ENCODE measurements at regions not wholly inside any gene's neighbourhood (a gene's known extent, or its start where the extent isn't known, plus 50 kb on each side); places are given as distances from the start of the nearest gene placed in this dataset.
A peak's percentile ranks its signal among the peaks of the same experiment; 100 is the strongest.

DNA sequence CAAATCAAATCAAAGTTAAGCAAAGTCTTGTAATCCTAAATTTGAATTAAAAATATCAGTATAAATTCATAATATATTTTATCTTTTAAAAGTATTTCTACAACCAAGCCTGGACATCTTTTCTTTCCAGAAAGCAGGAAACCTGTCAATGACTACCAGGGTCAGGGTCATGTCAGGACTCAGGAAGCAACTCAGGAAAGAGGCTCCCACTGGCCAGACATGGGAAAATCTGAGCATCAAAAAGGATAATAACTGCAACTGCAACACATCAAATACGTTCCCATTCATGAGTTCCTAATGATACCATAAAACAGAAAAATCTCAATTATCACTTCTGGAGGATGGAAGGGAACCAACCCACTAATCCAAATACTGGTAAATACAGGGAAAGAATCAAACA is 76.0 kb upstream of the GALNT18 start:
- no peak for DNase-seq (ENCODE audit: low spot score, unreplicated experiment)
- Mint-ChIP-seq H3K9me3 (ENCODE audit: low read depth) (peaks cover 16% of the 10 kb centered on the region), H3K27ac (no peak overlapping the region), H3K36me3 (ENCODE audit: insufficient read depth) (peaks cover 6% of the 10 kb centered on the region), H3K4me3 (ENCODE audit: low read depth) (no peak overlapping the region), H3K27me3 (no peaks in the 10 kb centered on the region), H3K4me1 (ENCODE audit: low read depth) (no peaks in the 10 kb centered on the region)
- TF ChIP-seq, protein P1, sequence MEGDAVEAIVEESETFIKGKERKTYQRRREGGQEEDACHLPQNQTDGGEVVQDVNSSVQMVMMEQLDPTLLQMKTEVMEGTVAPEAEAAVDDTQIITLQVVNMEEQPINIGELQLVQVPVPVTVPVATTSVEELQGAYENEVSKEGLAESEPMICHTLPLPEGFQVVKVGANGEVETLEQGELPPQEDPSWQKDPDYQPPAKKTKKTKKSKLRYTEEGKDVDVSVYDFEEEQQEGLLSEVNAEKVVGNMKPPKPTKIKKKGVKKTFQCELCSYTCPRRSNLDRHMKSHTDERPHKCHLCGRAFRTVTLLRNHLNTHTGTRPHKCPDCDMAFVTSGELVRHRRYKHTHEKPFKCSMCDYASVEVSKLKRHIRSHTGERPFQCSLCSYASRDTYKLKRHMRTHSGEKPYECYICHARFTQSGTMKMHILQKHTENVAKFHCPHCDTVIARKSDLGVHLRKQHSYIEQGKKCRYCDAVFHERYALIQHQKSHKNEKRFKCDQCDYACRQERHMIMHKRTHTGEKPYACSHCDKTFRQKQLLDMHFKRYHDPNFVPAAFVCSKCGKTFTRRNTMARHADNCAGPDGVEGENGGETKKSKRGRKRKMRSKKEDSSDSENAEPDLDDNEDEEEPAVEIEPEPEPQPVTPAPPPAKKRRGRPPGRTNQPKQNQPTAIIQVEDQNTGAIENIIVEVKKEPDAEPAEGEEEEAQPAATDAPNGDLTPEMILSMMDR (IDR thresholded peaks at IDR 0.05; ENCODE audit: unreplicated experiment) = no peak

DNA sequence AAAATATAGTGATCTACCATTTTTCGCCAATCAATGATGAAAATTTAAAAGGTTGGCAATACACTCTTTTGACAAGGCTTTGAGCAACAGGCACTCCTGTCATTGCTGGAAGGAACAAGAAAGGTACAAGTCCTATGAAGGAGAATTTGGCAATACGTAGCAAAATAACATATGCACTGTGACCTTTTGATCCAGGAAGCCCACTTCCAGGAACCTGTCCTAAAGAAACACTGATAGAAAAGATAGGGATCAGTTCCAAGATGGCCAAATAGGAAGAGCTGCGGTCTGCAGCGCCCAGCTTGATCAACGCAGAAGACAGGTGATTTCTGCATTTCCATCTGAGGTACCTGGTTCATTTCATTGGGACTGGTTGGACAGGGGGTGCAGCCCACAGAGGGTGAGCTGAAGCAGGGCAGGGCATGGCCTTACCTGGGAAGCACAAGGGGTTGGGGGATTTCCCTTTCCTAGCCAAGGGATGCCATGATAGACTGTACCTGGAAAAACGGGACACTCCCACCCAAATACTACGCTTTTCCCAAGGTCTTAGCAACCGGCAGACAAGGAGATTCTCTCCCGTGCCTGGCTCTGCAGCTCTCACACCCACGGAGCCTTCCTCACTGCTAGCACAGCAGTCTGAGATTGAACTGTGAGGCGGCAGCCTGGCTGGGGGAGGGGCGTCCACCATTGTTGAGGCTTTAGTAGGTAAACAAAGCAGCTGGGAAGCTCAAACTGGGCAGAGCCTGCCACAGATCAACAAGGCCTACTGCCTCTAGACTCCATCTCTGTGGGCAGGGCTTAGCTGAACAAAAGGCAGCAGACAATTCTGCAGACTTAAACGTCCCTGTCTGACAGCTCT is 69.7 kb upstream of the GALNT18 start:
- peaks cover 7% of the 10 kb centered on the region for H3K4me1 Mint-ChIP-seq (ENCODE audit: low read depth)
- H3K27me3 Mint-ChIP-seq = no peaks in the 10 kb centered on the region
- TF ChIP-seq, protein P1 (IDR thresholded peaks at IDR 0.05; ENCODE audit: unreplicated experiment) = no peak
- DNase-seq (ENCODE audit: low spot score, unreplicated experiment) = peak; percentile 17
- H3K36me3 Mint-ChIP-seq (ENCODE audit: insufficient read depth) = peaks cover 6% of the 10 kb centered on the region
- H3K4me3 Mint-ChIP-seq (ENCODE audit: low read depth) = peak overlapping the region; percentile 40
- peaks cover 16% of the 10 kb centered on the region for H3K9me3 Mint-ChIP-seq (ENCODE audit: low read depth)
- H3K27ac Mint-ChIP-seq = peak overlapping the region; percentile 93

DNA sequence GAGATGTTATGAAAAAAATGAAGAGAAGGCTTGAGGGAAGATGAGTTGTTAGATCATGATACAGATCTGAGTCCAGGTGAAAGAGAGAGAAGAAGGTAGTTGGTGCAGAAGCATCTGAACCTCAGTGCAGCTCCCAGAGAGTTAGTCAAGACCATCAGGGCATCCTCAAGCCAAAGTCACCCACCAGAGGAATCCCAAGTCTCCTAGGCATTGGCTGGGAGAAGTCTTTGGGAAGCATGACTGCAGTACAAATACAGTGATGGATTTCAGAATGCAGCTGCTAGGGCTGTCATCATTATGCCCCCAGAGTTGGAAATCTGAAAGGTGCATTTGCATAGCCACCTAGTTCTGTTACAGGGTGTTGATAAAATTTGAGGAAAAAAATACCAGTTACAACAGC is 59.7 kb upstream of the GALNT18 start:
- Mint-ChIP-seq H3K9me3 (ENCODE audit: low read depth) (no peaks in the 10 kb centered on the region), H3K27ac (no peak overlapping the region), H3K27me3 (no peaks in the 10 kb centered on the region), H3K36me3 (ENCODE audit: insufficient read depth) (no peaks in the 10 kb centered on the region), H3K4me1 (ENCODE audit: low read depth) (no peaks in the 10 kb centered on the region), H3K4me3 (ENCODE audit: low read depth) (no peak overlapping the region)
- TF ChIP-seq, protein P1 (IDR thresholded peaks at IDR 0.05; ENCODE audit: unreplicated experiment) = no peak
- DNase-seq (ENCODE audit: low spot score, unreplicated experiment) = no peak

DNA sequence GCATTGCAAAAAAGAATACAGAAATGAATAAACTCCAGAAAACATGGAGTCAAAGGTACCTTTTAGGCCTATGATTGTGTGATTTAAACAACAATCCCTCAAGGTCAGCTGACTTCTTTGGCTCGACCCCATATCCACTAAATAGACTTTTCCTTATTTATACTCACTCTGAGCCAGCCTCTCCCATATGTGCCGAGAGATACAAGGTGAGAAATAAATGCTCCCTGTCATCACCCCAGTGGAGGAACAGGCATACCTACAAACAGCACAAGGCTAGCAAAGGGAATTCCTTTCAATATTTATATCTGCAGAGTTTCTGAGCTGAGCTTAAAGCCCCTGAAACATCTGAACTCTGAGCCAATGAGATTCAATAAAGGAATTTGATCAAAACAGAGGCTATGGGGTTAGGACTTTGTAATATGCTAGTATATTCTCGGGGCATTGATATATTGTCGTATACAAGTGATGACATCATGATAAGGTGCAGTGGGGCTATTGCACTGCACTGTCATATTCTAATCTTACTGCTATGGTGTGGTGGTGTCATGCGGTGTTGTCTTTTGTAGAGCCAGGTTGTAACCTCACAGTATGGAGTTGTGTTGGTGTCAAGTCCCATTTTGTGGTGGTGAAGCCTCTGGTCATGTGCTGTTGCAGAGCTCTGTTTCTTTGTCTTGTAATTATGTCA is 56.0 kb upstream of the GALNT18 start:
- no peak overlapping the region for H3K4me3 Mint-ChIP-seq (ENCODE audit: low read depth)
- H3K9me3 Mint-ChIP-seq (ENCODE audit: low read depth) = no peaks in the 10 kb centered on the region
- no peaks in the 10 kb centered on the region for H3K4me1 Mint-ChIP-seq (ENCODE audit: low read depth)
- H3K27ac Mint-ChIP-seq = no peak overlapping the region
- DNase-seq (ENCODE audit: low spot score, unreplicated experiment) = no peak
- TF ChIP-seq, protein P1 (IDR thresholded peaks at IDR 0.05; ENCODE audit: unreplicated experiment) = no peak
- no peaks in the 10 kb centered on the region for H3K36me3 Mint-ChIP-seq (ENCODE audit: insufficient read depth)
- no peaks in the 10 kb centered on the region for H3K27me3 Mint-ChIP-seq

DNA sequence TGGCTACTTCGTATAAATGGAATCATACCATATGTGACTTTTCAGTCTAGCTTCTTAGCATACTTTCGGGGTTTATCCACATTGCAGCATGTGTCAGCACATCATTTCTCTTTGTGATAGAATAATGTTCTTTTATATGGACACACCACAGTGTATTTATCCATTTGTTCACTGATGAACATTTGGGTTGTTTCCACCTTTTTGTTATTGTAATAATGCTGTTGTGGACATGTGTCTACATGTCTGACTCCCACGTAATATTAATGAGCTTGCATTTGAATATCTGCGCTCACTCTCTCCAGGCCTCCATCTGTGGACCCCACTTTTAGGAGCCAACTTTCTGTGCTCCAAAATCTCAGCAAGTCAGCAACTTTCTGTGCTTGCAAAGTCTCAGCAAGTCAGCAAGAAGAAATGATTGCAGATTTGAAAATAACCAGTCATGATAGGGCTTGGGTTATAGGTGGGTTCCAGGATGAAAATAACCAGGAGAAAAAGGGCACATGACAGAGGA is 53.9 kb upstream of the GALNT18 start:
- no peaks in the 10 kb centered on the region for H3K4me1 Mint-ChIP-seq (ENCODE audit: low read depth)
- H3K27me3 Mint-ChIP-seq = peaks cover 4% of the 10 kb centered on the region
- H3K36me3 Mint-ChIP-seq (ENCODE audit: insufficient read depth) = no peaks in the 10 kb centered on the region
- no peak overlapping the region for H3K4me3 Mint-ChIP-seq (ENCODE audit: low read depth)
- no peak overlapping the region for H3K27ac Mint-ChIP-seq
- TF ChIP-seq, protein P1 (IDR thresholded peaks at IDR 0.05; ENCODE audit: unreplicated experiment) = no peak
- no peaks in the 10 kb centered on the region for H3K9me3 Mint-ChIP-seq (ENCODE audit: low read depth)
- DNase-seq (ENCODE audit: low spot score, unreplicated experiment) = no peak
